Stimulated activated CD4-positive, alpha-beta T cell treated with anti-CD3 and anti-CD28 coated beads, Interleukin-4, amount 100 ng/mL, for 1 hour (primary cell): ENCODE measurements at regions not wholly inside any gene's neighbourhood (a gene's known extent, or its start where the extent isn't known, plus 50 kb on each side); places are given as distances from the start of the nearest gene placed in this dataset.
"Not testable (repeated sequence)": the region's sequence is repeated elsewhere in the genome, so short reads cannot be mapped to it uniquely, and the experiment has no call there.

ENCODE experiments used
- DNase-seq: peaks from one replicate; pipeline ENCODE4 v3.0.0-alpha.2; 2020

DNA sequence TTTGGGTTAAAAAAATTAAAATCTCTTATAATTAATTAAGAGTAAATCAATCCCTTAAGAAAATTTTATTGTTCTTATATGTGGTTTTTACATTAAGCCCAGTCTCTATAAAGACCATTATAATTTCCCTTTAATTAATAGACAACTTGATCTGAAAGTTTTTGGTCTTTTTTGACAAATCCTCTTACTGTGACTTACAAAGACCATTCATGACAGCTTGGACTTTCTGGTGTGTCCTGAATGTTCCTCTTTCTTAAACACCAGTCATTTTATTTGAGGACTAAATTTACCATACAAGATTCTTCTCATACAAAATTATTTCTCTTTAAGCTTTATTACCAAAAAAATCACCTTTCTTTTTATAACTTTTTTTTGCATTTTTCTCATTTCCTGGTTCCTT is 368.3 kb downstream of the ADGRD1 start:
- DNase-seq: no peak

DNA sequence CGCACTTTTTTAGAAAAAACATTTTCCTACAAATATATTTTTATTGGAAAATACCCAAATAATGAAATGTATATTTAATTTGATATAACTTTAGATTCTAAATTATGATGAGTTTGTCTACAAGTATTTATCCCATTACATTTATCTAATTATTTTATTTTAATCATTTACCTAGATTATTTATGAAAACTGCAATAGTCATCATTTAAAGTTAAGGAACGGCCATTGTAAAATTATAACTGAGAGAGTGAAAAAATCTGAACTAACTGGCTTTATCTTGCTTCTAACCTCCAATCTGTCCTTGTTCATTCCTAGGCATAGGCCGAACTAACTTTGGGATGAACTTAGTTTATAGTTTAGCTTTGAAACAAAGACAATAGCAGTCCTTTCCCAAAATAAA is 368.8 kb downstream of the ADGRD1 start:
- not testable (repeated sequence) for DNase-seq

DNA sequence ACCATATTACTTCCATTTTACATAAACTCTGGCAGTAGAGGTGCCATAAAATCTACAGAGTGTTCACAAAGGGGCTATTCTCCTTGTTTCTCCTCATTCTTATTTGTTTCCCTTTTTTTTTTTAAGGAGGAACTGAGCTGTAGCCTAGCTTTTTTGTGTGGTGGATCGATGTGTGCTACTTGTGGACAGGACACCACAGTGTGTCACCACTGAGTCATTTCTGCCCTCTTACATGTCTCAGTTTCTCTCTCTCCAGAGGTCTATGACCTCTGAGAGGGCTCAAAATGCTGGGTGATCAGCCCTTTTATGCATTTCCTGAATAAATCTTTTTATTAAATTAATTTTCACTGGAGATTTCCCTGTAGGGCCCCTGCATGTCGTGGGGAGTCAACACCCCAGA is 370.2 kb downstream of the ADGRD1 start:
- no peak for DNase-seq

DNA sequence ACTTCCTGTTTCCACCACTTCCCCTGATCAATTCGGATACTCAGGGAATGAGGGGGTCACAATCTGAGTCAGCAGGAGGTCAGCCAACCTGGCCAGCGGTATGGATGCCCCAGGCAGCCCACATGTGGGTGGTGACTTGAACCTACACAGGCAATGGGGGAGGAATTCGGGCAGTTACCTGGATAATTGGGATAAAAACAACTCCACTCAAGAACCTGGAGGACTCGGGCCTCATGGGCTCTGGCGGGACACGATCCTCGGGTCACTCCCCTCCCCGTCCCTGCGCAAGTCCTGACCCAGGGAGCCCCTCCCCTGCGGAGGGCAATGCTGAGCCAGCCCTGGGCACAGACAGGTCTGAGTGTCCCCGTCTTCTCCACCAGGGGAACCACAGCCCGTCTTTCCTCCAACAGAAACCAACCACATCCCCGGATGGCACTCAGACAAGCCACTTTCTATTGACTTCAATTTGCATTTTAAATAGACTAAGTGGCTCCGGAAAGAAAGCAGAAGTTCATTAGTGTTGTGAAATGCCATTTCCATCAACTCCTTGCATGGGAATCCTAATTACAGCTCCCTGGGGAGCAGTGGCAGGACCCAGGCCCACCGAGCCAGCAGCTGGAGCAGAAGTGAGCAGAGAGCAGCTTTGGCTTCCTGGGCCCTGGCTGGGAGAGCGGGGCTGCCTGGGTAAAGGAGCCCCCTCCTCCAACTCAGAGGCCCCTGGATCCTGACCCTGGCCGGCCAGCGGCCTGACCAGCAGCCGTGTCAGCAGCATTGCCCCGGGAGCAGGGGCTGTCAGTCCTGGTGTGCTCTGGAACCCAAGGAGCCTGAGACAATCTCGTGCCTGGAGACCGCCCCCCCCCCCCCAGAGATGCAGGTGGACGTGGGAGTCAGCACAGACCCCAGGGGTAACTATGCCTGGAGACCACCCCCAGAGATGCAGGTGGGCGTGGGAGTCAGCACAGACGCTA is 374.1 kb downstream of the ADGRD1 start:
- no peak for DNase-seq

DNA sequence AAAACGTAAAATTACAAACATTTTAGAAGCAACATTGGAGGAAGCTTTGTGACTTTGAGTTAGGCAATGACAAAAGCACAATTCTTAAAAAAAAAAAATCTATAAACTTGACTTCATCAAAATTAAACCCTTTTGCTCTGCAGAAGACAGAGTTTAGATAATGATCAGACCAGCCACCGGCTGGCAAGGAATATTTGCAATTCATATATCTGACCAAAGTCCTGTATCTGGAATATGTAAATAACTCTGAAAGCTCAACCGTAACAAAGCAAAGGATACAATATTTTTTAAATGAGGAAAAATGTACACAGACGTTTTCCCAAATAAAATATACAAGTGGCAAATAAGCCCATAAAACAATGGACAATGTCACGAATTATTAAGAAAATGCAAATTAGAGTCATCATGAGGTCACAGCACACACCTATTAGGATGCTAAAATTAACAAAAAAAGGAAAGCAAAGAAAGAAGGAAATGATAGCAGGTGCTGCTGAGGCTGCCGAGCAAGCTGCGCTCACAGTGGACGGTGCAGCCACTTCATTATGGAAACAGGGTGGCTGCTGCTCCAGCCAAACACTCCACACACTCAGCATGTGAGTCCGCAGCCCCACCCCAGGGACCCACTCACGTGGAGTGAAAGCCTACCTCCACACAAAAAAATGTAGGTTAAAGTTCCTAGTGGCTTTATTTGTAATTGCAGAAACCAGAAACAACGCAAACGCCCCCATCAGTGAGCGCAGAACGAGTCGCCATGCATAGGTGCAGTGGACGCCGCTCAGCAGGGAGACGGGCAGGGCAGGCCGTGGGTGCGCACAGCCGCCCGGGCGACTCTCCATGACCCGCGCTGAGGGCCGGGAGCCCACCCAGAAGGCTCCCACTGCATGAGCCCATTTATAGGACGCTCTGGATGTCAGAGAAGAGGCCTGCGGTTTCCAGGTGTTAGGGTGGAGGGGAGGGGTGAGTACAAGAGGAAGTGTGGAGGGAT is 375.4 kb downstream of the ADGRD1 start:
- not testable (repeated sequence) for DNase-seq

DNA sequence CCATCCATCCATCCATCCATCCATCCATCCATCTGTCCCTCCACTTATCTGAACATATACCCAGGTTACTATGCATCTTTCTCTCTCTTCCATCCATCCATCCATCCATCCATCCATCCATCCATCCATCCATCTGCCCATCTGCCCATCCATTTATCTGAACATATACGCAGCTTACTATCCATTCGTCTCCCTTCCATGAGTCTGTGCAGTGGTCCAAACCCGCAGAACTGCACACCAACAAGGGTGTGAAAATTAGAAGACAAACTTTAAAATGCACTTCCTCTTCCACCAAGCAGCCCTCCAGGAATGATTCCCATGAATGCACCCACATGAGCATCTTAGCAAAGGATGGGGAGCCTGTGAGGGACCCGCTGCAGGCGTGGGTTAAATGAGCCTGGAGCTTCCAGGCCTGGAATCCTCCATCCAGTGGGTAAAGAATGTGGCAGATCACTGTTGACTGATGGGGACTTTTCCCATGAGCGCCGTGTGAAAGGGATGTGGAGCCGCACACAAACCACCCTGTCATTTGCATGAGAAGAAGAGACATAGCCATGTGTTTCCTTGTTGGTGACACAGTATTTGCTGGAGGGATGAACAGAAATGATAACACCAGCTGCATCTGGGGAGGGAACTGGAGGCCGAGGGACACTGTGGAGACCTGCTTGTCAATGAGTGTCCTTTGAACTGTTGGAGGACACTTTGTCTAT is 376.6 kb downstream of the ADGRD1 start:
- no peak for DNase-seq

DNA sequence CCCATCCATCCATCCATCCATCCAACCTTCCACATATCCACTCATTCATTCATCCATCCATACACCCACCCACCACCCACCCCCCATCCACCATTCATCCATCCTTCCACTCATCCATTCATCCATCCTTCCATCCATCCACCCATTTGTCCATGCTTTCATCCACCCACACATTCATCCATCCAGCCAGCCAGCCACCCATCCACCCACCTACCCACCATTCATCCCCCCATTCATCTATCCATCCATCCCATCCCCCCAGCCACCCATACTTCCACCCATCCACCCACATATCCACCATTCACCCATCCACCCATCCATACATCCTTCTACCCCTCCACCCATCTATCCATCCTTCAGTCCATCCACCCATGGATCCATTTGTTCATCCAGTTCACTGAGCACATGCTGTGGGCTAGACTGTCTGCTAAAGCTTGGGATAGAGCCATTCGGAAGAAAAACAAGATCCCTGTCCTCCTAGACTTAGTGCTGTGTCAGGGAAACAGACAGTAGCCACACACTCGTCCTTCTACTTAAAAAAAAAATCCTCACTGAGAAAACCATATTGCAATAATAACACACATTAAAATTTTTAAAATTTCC is 377.5 kb downstream of the ADGRD1 start:
- no peak for DNase-seq

- no peak for DNase-seq
Observed at GRCh38 chr12:131332224-131332623, 378.5 kb downstream of the ADGRD1 start.

DNA sequence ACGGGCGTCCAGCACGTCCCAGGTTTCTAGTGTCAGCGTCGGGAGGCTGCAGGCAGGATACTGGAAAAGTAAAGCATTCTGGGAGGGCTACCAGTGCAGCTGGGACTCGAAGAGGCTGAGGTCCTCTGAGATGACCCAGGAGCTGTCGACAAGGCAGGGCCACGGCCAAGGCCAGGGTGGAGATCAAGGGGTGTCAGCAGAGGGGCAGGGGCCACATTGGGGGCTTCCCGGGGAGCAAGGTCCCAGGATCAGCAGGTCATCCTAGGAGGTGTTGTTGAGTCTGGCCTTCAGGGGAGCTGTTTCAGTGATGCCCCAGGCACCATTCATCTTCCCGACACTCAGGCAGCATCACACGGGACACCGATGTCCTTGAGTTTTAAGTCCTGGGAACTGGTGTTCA is 377.8 kb upstream of the SFSWAP start:
- no peak for DNase-seq

- no peak for DNase-seq
Observed at GRCh38 chr12:131333621-131334440, 377.1 kb upstream of the SFSWAP start.

DNA sequence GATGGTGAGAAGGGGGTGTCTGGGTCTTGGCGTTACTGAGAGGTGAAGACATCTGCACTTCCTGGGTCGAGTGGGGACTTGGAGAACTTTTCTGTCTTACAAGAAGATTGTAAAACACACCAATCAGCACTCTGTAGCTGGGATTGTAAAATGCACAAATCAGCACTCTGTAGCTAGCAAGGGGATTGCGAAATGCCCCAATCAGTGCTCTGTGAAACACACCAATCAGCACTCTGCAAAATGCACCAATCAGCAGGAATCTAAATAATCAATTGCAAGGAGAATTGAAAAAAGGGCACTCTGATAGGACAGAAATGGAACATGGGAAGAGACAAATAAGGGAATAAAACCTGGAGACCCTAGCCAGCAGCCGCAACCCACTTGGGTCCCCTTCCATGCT is 376.1 kb upstream of the SFSWAP start:
- DNase-seq: no peak

- no peak for DNase-seq
Observed at GRCh38 chr12:131335456-131335855, 375.4 kb upstream of the SFSWAP start.

- not testable (repeated sequence) for DNase-seq
Observed at GRCh38 chr12:131337861-131338260, 373.0 kb upstream of the SFSWAP start.

DNA sequence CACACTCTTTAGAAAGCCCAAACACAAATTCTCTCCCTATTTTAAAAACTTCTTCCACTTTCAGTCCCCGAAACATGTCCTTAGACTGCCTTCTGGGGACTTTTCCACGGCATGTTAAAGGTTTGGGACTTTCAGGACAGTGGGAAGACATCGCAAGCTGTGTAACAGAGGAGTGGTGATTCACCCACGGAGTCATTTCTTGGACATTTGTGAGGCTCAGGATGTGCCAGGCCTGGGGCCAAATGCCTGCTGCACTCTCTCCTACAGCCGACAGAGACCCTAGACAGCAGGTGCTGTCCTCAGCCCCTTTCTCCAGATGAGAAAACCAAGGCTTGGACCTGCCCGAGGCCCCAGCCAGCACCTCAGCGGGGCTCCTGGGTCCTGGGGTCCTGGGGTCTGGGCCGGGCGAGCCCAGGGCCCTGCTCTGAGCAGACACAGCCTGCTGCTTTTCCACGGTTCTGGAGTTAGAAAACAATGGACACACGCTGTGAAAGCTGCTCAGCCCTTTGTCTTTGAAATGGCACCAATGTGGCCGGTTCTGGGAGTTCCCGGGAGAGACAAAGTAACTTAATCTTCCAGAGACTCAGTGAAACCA is 370.2 kb upstream of the SFSWAP start:
- no peak for DNase-seq

DNA sequence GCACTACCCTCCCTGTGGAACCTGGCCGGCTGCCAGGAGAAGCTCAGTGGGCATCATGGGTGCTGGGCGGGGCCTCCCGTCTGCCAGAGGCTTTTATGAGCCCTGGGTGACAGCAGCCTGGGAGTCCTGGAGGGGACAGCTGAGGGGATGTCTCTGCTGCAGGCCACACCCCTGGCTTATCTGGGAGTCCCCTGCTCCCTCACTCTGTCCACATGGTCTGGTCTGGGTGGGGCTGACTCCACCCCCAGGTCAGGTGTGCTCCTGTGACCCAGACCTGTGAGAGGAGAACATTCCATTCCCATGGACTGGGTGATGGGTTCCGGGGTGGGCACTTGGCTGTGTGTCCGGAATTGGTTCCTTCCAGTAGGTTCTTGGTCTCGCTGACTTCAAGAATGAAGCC is 369.3 kb upstream of the SFSWAP start:
- not testable (repeated sequence) for DNase-seq

DNA sequence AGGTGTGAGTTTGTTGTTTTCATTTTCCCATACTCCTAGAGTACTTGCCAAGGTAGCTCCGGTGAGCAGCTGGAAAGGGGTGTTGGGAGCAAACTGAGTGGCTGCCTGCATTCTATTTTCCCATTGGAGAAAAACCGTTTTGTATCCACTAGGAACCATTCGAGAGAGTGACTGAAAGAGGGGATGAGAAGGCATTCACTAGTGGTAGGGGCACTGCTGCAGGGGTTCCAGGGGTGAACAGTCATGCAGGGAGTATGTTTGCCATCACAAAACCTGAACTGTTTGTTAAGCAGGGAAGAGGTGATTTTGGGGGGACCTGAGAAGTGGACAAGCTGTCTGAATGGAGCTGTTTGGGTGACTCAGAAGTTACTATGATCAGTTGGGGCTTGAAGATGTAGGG is 367.5 kb upstream of the SFSWAP start:
- not testable (repeated sequence) for DNase-seq

DNA sequence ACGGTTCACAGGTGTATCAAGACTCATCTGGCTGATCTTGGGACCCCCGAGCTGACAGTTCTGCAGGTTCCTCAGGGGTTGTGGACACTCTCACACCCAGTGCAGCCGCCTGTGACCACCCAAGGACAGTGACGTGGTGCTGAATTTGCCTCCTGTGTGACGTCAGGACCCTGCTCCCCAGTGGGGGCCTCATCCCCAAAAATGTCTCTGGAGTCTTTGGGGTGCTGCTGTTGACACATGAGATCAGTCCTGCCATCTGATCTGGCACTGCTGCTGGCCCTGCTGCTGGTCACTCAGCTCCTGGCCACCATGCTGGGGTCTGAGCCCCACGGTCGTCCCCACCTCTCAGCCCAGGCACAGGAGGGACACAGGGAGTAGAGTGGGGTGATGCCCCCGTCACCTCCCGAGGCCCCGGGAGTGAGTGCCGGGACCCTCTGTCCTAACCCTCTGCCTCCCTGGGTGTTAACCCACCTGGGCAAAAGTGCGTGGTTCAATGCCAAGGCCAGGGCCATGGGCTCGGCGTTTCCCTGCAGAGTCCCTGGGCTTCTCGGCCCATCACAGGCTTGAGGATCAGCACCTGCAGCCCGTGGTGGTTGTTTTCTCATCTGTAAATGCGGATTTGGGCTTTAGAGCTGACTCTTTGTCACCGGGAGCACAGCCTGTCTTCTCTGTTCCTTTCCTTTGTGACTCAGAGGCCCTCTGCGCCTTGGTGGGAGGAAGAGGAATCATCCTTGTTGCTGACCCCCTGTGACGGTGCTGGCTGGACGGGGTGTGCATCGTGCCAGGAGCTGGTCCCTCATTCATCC is 366.0 kb upstream of the SFSWAP start:
- DNase-seq: not testable (repeated sequence)

- no peak for DNase-seq
Observed at GRCh38 chr12:131345521-131346436, 365.1 kb upstream of the SFSWAP start.
